Activated naive CD4-positive, alpha-beta T cell treated with Interleukin-2 at 50 U/mL for 16 hours (primary cell): ENCODE measurements at regions not wholly inside any gene's neighbourhood (a gene's known extent, or its start where the extent isn't known, plus 50 kb on each side); places are given as distances from the start of the nearest gene placed in this dataset.
"Not testable (repeated sequence)": the region's sequence is repeated elsewhere in the genome, so short reads cannot be mapped to it uniquely, and the experiment has no call there.

ENCODE experiments used
- DNase-seq: peaks from one replicate; pipeline ENCODE4 v3.0.0-alpha.2; 2020

DNA sequence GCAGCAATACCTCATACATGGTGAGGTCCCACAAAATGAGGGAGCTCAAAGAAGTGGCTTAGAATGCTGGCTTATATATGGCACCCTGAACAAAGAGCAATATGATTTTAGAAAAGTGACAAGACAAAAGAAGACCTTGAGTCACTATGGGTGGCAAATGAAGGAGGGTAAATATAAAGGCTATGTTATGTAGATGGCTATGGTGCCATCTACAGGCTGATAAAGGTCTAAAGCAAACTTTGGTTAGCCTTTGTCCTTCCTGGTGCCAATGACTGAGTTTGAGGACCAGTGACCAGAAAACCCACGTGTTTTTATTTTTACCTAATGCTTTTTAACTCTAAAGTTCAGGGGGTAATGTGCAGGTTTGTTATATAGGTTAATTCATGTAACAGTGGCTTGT, 151.8 kb downstream of the CCNG2 start:
- DNase-seq = no peak

DNA sequence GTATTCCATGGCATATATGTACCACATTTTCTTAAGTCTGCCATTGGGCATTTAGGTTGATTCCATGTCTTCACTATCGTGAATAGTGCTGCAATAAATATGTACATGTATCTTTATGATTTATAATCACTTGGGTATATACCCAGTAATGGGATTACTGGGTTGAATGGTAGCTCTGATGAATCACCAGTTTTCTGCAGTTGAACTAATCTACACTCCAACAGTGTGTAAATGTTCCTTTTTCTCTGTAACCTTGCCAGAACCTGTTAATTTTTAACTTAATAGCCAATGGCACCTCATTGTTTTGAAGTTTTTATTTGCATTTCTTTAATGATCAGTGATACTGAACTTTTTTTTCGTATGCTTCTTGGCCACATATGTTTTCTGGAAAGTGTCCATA, 152.5 kb downstream of the CCNG2 start:
- DNase-seq = no peak

DNA sequence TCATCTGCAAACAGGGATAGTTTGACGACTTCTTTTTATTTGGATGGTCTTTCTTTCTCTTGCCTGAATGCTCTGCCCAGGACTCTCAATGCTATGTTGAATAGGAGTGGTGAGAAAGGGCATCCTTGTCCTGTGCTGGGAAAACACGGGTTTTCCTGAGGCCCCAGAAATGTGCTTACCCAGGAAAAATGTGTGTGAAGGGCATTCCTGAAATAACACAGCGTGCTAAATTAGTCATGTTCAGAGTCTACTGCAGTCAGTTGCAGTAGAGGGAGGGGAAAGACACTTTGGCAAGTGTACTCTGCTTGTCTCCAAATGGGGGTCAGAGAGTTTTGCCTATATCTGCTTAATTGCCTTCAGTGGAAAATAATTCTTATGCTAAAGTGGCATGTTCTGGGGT, 153.9 kb downstream of the CCNG2 start:
- DNase-seq = no peak

DNA sequence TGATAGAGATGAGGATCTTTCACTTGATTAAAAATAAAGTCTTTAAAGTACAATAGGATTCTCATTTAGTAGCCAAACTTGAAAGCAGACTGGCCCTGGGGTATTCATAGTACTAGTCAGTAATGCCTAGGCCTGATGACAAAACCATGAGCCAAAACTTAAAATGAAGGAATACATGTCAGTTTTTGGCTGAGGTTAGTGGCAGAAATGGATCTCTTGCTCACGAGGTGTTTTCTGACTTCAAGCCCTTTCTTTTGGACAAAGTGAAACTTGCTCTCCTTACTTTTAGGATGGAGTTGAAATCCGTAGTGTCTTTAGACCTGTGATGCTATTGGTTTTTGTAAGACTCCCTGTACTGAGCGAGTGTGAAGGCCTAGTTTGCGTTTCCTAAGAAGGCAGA, 157.7 kb downstream of the CCNG2 start:
- DNase-seq = no peak

DNA sequence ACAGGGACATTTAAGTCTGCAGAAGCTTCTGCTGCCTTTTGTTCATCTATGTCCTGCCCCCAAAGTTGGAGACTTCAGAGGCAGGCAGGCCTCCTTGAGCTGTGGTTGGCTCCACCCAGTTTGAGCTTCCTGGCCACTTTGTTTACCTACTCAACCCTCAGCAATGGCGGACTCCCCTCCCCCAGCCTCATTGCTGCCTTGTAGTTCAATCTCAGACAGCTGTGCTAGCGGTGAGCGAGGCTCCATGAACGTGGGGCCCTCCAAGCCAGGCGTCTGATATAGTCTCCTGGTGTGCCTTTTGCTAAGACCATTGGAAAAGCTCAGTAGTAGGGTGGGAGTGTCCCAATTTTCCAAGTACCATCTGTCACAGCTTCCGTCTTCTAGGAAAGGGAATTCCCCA, 170.1 kb downstream of the CCNG2 start:
- DNase-seq = no peak

DNA sequence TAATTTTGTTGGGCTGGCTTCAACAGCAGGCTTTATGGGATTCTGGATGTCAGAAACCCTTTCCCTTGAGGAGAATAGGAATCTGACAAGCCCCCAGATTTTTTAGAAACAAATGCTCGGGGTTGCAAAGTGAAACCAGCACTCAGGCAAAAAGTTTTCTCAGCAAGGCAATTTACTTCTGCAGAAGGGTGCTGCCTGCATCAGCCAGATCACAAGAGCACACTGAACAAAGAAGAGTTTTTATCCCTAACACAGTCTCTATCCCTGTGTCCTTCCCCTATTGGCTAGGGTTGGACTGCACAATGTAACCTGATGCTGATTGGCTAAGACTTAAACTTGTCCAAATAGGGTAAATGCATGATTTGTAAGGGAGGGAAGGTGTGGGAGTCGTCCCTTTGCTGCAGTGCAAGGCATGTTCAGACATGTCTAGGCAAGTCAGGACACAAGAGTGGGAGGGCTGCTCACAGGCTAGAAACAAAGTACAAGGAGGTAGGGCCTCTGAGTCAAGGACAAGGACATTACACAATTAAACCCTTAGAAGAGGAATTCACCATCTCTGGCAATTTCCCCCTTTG, 175.8 kb downstream of the CCNG2 start:
- DNase-seq = no peak

DNA sequence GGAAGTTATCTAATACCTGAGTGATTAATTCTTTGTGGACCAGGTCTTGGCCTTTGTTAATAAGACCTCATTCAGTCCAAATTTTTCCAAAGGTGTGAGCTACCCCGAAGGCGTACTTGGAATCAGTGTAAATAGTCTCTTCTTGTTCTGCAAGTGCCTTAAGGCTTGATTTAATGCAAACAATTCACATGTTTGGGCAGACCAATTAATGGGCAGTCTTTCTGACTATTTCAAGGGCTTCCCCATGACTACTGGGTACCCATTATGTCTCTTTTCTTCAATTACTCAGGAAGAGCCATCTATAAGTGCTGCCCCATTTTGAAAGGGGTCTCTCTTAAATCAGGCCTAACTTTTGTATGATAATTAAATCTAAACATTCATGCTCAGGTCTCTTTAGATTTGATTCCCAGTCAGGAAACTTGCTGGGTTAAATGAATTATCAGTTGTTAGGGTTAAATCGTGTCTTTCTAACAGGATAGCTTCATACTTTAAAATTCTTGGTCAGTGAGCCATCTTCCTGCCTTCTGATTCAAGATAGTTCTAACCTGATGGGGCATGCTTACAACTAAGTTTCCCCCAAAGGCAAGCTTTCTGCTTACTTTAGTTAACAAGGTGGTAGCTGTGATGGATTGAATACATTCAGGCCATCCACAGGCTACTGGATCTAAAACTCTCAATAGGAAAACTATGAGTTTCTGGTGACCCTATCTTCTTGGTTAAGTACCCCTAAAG, 179.6 kb downstream of the CCNG2 start:
- no peak for DNase-seq

DNA sequence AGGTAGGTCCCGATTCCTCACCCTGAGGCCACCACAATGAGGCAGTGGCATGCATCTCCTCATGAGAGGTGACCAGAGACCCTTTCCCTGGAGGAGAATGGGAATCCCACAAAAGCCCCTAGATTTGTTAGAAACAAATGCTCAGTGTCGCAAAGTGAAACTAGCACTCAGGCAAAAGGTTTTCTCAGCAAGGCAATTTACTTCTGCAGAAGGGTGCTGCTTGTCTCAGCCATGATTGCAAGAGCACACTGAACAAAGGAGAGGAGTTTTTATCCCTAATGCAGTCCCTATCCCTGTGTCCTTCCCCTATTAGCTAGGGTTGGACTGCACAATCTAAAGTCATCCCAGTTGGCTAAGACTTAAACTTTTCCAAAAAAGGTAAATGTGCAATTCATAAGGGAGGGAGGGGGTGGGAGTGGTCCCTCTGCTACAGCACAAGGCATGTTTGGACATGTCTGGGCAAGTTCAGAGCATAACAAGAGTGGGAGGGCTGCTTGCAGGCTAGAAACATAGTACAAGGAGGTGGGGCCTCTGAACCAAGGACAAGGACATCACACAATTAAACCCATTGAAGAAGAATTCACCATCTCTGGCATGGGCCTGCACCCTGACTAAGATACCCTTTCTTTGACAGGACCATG, 185.3 kb downstream of the CCNG2 start:
- DNase-seq = no peak

DNA sequence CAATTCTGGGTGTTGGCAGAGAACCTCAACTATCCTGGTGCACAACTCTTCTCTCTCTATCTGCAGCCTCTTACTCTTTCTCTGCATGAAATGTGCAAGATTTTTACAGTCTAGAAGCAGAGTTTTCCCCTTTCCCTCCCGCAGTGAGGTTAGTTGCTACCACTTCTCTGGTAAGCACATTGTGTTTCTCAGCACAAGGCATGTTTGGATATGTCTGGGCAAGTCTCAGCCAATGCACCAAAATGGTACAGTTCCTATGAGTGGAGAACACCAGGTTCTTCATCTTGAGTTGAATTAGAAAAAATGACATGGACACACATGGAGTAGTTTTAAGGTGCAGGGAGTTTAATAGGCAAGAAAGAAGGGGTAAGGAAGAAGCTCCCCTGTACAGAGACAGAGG, 187.0 kb downstream of the CCNG2 start:
- DNase-seq = no peak

DNA sequence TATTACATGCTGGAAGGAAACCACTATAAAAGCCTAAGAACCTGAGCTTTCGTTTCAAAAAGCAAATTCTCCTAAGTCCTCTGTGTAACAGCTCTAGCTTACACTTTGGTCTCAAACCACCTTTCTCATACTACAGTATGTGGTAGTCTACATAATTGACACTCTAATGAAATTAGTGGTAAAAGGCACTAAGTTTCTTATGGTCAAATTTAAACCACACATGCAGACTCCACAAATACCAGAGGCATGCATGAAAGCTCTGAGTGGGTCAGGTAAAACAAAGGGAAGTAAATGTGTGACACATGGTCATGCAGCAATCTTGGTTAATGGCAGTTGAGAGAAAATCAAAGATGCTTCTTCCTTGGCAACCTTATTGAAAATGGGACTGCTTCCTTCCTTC, 187.8 kb downstream of the CCNG2 start:
- no peak for DNase-seq

DNA sequence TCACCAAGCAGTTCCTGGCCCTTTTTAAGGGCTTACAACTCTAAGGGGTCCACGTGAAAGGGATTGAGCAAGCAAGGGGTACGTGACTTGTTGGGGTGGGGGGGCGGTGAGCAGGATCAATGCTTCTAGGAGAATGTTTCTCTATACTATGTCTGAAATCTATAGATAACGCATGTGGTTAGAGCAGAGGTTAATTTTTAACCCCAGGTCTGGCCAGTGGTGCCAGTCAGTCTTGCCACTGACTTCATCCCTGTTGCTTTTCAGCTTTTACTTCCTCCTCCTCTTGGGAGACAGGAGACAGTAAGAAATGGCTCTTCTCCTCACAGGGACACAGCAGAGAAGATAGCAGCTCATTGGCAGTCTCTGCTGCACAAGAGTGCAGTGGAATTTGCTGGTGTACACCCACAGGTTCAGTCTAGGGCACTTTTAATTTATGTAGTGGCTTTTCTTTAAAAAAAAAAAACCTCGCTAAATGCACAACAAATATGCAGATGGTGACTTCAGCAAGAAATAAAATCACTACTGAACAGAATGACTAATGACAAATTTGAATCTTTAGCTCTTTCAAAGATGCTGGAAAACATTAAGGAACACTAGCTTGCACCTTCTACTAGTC, 190.5 kb downstream of the CCNG2 start:
- no peak for DNase-seq

DNA sequence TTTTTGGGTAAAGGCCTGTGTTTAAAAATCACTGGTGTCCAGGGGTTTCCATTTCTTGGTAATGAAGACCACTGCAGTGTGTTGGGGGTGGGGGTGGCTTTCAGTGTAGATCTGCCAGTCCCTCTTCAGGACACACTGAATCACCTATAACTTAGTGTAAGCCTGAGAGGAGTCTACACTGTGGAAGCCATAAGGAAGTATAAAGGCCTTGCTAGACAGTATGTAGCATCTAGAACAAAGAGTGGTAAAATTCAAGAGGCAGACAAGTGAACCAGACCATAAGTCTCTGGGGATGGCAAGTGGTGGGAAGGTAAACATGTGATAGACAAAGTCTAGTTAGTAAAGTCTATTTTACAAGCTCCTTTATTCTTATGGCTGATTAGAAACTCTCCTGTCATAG, 191.8 kb downstream of the CCNG2 start:
- DNase-seq = no peak

DNA sequence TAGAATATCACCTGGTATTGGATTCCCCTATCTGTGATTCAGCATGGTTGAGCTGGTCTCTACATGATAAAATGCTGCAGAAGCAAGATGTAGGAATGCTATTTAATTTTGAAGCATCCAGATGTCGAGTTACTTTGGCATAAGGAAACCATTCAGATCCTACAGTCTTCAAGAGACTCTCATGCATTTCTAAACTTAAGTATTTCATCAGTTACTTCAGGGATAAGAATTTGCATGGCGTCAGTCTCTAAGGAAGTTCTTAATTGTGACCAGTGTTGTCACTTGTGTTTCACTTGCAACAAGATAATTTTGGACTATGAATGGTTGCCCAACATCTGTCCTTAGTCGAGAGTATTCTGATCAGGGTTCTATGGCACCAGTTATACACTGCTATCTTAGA, 192.4 kb downstream of the CCNG2 start:
- no peak for DNase-seq

DNA sequence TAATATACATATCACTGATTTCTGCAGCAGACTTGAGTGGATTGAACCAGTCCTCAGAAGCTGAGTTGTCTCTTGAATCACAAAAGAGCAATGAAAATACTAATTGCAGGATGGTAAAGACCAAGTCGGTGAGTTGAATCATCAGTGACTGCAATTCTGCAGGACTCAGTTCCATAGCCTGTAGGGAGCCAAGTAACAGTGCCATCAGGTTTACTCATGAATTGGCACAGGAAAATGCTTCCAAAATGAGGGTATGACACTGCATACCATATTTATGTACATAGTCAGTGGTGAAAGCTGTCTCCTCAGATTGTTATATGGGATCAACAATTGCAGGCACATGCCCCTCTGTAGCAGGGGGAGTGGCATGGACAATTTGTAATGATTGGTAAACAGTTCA, 192.8 kb downstream of the CCNG2 start:
- no peak for DNase-seq

DNA sequence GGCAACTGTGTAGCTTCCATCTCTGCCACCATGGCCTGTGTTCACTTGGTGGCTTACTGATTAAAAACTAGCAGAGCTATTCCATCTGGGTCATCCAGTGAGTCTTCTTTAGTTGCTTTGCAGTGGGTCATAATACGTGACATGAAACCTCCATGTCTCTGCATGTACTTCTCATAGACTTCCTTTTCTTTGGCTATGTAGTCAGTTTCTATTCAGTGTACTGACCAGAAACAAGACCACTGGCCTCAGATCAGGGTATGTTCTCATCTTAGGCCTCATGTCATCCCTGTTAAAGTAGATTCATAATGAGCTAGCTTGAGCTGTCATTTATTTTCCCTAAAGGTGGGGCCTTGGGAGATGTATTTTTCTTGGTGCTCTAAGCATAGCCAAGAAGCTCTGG, 195.2 kb downstream of the CCNG2 start:
- DNase-seq = no peak

DNA sequence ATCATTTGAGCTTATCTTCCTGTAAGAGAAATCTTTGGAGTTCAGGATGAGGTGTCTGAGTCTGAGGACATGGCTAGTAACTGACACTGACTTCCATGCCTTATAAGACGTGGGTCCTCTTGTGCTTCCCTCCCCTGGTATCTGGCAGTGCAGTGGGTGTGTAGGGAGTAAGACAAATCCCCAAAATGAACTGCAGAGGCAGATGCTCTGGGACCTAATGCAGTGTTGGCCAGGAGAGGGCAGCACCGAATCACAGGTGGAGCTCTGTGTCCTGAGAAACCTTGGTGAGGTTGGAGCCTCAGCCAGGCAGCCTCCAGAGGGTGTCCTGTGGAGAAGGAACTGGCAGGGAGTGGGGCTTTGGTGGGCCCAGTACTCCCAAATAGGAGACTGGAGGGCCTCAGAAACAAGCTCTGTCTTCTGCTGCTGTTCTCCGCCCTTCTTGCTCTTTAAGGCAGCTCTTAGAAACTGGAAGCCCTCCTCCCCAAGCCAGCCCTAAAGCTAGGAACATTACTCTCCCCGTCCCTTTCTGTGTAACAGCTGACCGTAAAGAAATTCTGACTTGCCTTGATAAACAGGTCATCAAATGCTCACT, 196.8 kb downstream of the CCNG2 start:
- not testable (repeated sequence) for DNase-seq

DNA sequence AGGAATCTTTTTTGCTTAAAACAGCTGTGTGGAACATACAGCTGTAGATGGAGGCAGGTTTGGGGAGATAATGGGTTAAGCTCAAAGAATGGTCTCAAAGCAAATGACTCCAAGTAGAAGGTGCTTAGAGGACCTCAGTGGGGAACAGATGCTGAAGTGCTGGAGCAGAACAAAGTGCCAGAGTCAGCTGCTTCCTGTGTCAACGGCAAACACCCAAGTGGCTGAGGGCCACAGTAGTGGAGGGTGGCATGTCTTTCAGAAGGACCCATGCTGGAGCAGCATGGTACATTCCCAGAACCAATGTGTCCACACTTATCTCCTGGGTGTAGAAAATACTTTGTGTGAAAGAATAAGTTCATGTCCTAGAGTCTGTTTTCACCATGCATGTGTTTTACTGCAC, 197.5 kb downstream of the CCNG2 start:
- no peak for DNase-seq

DNA sequence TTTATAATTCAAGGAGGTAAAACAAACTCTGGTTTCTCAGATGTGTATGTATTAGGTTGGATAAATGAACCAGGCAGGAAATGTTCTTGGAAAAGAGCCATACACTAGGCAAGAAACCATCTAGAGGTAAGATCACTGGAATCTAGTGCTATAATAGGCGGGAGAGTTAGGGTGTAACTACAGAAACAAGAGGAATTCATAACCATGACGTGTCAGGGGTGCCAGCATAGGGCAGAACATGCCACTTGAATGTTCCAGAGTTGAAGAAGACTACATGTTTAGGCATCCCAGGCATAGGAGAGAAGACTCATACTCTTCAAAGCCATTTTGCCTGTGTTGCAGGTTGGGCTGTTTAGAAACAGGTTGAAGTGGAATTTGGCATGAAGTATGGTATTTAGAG, 198.7 kb downstream of the CCNG2 start:
- no peak for DNase-seq

DNA sequence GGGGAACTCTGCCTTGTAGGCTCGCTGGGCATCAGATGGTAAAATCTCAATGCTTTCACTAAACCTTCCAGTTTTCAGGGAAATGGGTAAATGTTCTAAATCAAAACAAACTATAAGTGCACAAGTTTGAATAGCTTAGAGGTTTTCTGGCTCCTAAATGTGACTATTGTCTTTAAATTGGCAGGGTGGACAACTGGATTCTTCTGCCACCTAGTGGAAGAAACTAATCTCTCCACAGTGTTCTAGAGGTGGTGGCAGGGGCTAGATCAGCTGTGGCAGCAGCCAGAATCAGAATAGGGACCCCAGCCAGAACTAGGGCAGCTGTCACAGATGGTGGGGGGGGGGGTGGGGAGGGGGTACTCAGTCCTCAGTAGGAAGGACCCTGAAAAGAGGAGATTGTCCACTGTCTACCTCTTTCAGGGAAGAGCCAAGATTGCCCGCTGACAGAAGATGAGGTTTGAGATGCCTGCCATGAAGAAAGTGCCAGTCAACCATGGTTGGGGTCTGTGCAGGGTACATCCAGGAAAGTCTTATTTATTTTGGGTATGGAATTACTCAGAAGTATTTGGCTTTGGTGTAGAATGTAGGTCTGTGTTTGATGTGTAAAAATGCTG, 201.4 kb downstream of the CCNG2 start:
- no peak for DNase-seq

DNA sequence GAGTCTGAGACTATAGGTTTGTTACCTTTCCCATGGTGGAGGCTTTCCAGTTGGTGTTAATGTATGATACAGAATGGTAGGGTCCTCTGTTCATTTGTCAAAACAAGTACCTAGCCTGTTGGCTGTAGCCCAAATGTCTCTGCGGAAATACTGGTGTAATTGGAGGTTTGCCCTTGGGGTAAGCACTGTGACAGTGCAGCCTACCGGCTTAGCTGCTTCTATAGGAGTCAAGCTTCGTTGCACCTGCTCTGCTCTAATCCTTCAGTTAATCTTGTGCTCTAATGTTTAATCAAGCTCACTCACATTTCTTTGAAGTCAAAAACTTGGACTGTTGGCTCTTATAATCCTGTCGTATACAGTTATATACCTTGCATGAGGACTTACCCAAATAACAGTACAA, 203.4 kb downstream of the CCNG2 start:
- DNase-seq = no peak

DNA sequence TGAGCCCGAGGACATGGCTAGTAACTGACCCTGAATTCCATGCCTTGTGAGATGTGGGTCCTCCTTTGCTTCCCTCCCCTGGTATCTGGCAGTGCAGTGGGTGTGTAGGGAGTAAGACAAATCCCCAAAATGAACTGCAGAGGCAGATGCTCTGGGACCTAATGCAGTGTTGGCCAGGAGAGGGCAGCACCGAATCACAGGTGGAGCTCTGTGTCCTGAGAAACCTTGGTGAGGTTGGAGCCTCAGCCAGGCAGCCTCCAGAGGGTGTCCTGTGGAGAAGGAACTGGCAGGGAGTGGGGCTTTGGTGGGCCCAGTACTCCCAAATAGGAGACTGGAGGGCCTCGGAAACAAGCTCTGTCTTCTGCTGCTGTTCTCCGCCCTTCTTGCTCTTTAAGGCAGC, 209.9 kb downstream of the CCNG2 start:
- DNase-seq = not testable (repeated sequence)

DNA sequence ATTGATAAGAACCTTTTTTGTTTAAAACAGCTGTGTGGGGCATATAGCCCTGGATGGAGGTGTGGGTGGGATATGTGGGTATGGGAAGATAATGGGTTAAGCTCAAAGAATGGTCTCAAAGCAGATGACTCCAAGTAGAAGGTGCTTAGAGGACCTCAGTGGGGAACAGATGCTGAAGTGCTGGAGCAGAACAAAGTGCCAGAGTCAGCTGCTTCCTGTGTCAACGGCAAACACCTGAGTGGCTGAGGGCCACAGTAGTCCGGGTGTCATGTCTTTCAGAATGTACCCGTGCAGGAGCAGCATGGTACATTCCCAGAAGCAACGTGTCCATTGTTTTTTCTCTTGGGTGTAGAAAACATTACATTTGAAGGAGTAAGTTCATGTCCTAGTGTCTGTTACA, 210.6 kb downstream of the CCNG2 start:
- no peak for DNase-seq

DNA sequence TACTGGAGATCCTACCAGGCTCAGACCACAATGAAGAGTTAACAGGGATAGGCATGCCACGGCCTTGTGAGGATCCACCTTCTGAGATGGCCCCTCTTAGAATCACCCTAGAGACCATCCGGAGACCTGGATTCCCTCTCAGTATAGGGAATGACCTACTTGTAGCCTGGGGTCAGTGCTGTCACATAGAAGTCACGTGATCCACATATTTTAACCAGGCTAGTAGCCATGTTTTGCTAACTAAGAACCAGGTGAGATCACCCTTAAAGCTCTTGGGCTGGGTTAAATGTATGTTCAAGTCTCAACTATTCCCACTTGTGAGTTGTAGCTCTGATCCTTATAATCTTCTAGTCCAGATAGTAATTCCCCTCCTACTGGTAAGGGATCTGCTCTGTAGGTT, 215.4 kb downstream of the CCNG2 start:
- DNase-seq = no peak
